ENCODE measurements at regions not wholly inside any gene's neighbourhood (a gene's known extent, or its start where the extent isn't known, plus 50 kb on each side); places are given as distances from the start of the nearest gene placed in this dataset.

- TF ChIP-seq CTCF (IDR thresholded peaks at IDR 0.05), result no peak
- no peak for TF ChIP-seq POLR2AphosphoS5 (IDR thresholded peaks at IDR 0.05)
Measured at GRCh38 chr10:124233546-124234138, 140.2 kb upstream of the CHST15 start.

All from sigmoid colon (tissue), 4 donors.